ENCODE measurements at regions not wholly inside any gene's neighbourhood (a gene's known extent, or its start where the extent isn't known, plus 50 kb on each side); places are given as distances from the start of the nearest gene placed in this dataset.

- Histone ChIP-seq H3K4me1 (replicated peaks in 1 of 4; ENCODE audit: control insufficient read depth in 3 of 4, insufficient read depth in 4 of 4, low read length in 3 of 4) (no peaks in the 10 kb centered on the region), H3K27me3 (replicated peaks in 1 of 4; ENCODE audit: control insufficient read depth in 3 of 4, extremely low read depth in 1 of 4, insufficient read depth in 3 of 4, low read length in 3 of 4) (no peaks in the 10 kb centered on the region), H2BK120ac (replicated peaks; ENCODE audit: low read depth, low read length) (no peak overlapping the region), H2BK20ac (ENCODE audit: low read length) (no peak overlapping the region), H3K79me1 (ENCODE audit: low read depth, low read length) (no peaks in the 10 kb centered on the region), H3K79me2 (ENCODE audit: control insufficient read depth in 1 of 2, insufficient read depth in 2 of 2, low read length in 2 of 2) (no peaks in the 10 kb centered on the region), H2BK5ac (ENCODE audit: low read depth, low read length) (no peak overlapping the region), H2BK12ac (ENCODE audit: low read depth, low read length) (no peak overlapping the region), H3K9ac (replicated peaks in 1 of 4; ENCODE audit: extremely low read depth in 1 of 4, low read depth in 3 of 4, low read length in 3 of 4) (no peak overlapping the region), H4K8ac (ENCODE audit: extremely low read depth, insufficient read depth, low read length) (no peak overlapping the region), H2BK15ac (ENCODE audit: low read length) (no peak overlapping the region), H3K18ac (ENCODE audit: extremely low read depth, low read length) (no peak overlapping the region), H3K23me2 (ENCODE audit: low read depth, low read length) (no peaks in the 10 kb centered on the region), H3K14ac (ENCODE audit: insufficient read length) (no peak overlapping the region), H4K91ac (replicated peaks; ENCODE audit: insufficient read length, low read length) (no peak overlapping the region), H3K4me2 (ENCODE audit: insufficient read depth in 1 of 2, low read depth in 2 of 2, low read length in 2 of 2) (no peak overlapping the region), H3K4ac (replicated peaks; ENCODE audit: insufficient read length, low read depth, low read length) (no peak overlapping the region), H2AK5ac (ENCODE audit: low read depth, low read length) (no peak overlapping the region), H3K9me3 (ENCODE audit: insufficient read depth in 2 of 2, low read depth in 1 of 2, low read length in 1 of 2) (no peaks in the 10 kb centered on the region; a peak in 1 of 4 replicates), H4K20me1 (replicated peaks in 1 of 2; ENCODE audit: control insufficient read depth in 1 of 2, insufficient read depth in 2 of 2, low read length in 2 of 2) (no peaks in the 10 kb centered on the region), H3K56ac (replicated peaks; ENCODE audit: insufficient read length, low read depth, low read length) (no peak overlapping the region), H2AFZ (ENCODE audit: low read length) (no peak overlapping the region), H3K36me3 (ENCODE audit: control insufficient read depth in 2 of 4, insufficient read depth in 4 of 4, low read length in 3 of 4) (no peaks in the 10 kb centered on the region), H4K5ac (ENCODE audit: insufficient read length, low read depth, low read length) (no peak overlapping the region), H3K4me3 (ENCODE audit: extremely low read depth in 1 of 4, insufficient read depth in 2 of 4, low read depth in 3 of 4, low read length in 4 of 4) (no peak overlapping the region), H3K23ac (ENCODE audit: insufficient read length) (no peak overlapping the region), H3K27ac (ENCODE audit: low read depth, low read length) (no peak overlapping the region)
- ChIA-PET POLR2A (ENCODE audit: partially characterized antibody) (no interaction called here), CTCF (ENCODE audit: partially characterized antibody) (no interaction called here)
- no peak for DNase-seq (ENCODE audit: low read depth in 1 of 2, low spot score in 2 of 2)
- FAIRE-seq: no peak
- 77% methylated on average over 1 of the region's 1 CpG; no CpG with 5 or more reads in 1 of the 2 experiments for WGBS, 2 experiments (ENCODE audit: extremely low coverage in 1 of 2, insufficient coverage in 1 of 2, insufficient read length in 1 of 2, insufficient replicate concordance in 2 of 2, low coverage in 1 of 2, low lambda C conversion rate in 2 of 2, missing lambda C conversion rate in 1 of 2)
- TF ChIP-seq RBBP5 (IDR thresholded peaks at IDR 0.05; ENCODE audit: borderline replicate concordance, low read depth, low read length) (no peak), RXRA (IDR thresholded peaks at IDR 0.05; ENCODE audit: insufficient read depth, low read depth, low read length) (no peak), BACH1 (IDR thresholded peaks at IDR 0.05; ENCODE audit: low read length) (no peak), JUN (IDR thresholded peaks at IDR 0.05; ENCODE audit: low read depth, low read length) (no peak), TAF1 (IDR thresholded peaks at IDR 0.05; ENCODE audit: low read depth, low read length) (no peak), CREB1 (IDR thresholded peaks at IDR 0.05) (no peak), SP1 (IDR thresholded peaks at IDR 0.05; ENCODE audit: low read depth, low read length) (no peak), SIX5 (IDR thresholded peaks at IDR 0.05; ENCODE audit: low read depth, low read length) (no peak), CEBPB (IDR thresholded peaks at IDR 0.05; ENCODE audit: low read depth, low read length) (no peak), POLR2AphosphoS5 (IDR thresholded peaks at IDR 0.05; ENCODE audit: low read depth, low read length) (no peak), NRF1 (IDR thresholded peaks at IDR 0.05; ENCODE audit: low read depth, low read length) (no peak), CBX5 (IDR thresholded peaks at IDR 0.05; ENCODE audit: low read depth, low read length) (no peak), CBX8 (IDR thresholded peaks at IDR 0.05; ENCODE audit: borderline replicate concordance, low read depth, low read length) (no peak), TCF12 (IDR thresholded peaks at IDR 0.05; ENCODE audit: low read depth, low read length) (no peak), GABPA (IDR thresholded peaks at IDR 0.05; ENCODE audit: borderline replicate concordance, insufficient read depth, low read length) (no peak)
- TF ChIP-seq, protein P1, sequence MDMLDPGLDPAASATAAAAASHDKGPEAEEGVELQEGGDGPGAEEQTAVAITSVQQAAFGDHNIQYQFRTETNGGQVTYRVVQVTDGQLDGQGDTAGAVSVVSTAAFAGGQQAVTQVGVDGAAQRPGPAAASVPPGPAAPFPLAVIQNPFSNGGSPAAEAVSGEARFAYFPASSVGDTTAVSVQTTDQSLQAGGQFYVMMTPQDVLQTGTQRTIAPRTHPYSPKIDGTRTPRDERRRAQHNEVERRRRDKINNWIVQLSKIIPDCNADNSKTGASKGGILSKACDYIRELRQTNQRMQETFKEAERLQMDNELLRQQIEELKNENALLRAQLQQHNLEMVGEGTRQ (IDR thresholded peaks at IDR 0.05; ENCODE audit: low read length): no peak
Measured at GRCh38 chr7:52794621-52795020, 240.8 kb upstream of the POM121L12 start.

Data from H1 (cell line).